Upper lobe of left lung (tissue), 6 donors: ENCODE measurements at regions not wholly inside any gene's neighbourhood (a gene's known extent, or its start where the extent isn't known, plus 50 kb on each side); places are given as distances from the start of the nearest gene placed in this dataset.

Experiments used
- ATAC-seq, 2 donors: fragments of 200-7000 bp; cut with Tn5 transposase; one replicate each; pipeline ENCODE4 v1.9.1; 2022; ENCODE audit warnings: mild to moderate bottlenecking in 2 of 2, moderate library complexity in 2 of 2; ENCODE audit not compliant: low FRiP score in 2 of 2
- DNase-seq, 2 donors: peaks; one replicate each; pipeline ENCODE4 v3.0.0-alpha.2; 2019 to 2020
- H3K27ac ChIP-seq, 4 donors: fragments of 200-600 bp; sonication (generic); one replicate each; pipeline ENCODE4 v1.5.1; 2016 to 2019
- H3K27me3 ChIP-seq, 4 donors: fragments of 200-600 bp; sonication (generic); one replicate each; pipeline ENCODE4 v1.5.1; 2017 to 2019
- H3K36me3 ChIP-seq, 4 donors: fragments of 200-600 bp; sonication (generic); one replicate each; pipeline ENCODE4 v1.5.1; 2016 to 2019
- H3K4me1 ChIP-seq, 4 donors: fragments of 200-600 bp; sonication (generic); one replicate each; pipeline ENCODE4 v1.5.1; 2018 to 2019
- H3K4me3 ChIP-seq, 4 donors: fragments of 200-600 bp; sonication (generic); one replicate each; pipeline ENCODE4 v1.5.1; 2017 to 2019; ENCODE audit warnings: mild to moderate bottlenecking in 2 of 4, moderate library complexity in 1 of 4
- H3K9me3 ChIP-seq, 4 donors: fragments of 200-600 bp; sonication (generic); one replicate each; pipeline ENCODE4 v1.5.1; 2018 to 2019
- CTCF ChIP-seq, 6 experiments: fragments of 450-650 bp in 4 of 6; fragments of 200-600 bp in 2 of 6; sonication (generic) in 2 of 6; IDR thresholded peaks; one replicate each; pipeline ENCODE4 v1.5.1; 2016 to 2019; ENCODE audit warnings: antibody characterized with exemption in 6 of 6
- EP300 ChIP-seq, 4 donors: sonication (generic); formaldehyde crosslinking; IDR thresholded peaks; one replicate each; pipeline ENCODE4 v1.5.1; 2017; ENCODE audit warnings: antibody characterized with exemption in 4 of 4, control low read depth in 2 of 4
- POLR2A ChIP-seq, 4 donors: fragments of 450-650 bp; IDR thresholded peaks; one replicate each; pipeline ENCODE4 v1.5.1; 2016 to 2017; ENCODE audit warnings: antibody characterized with exemption in 4 of 4, mild to moderate bottlenecking in 2 of 4
- POLR2AphosphoS5 ChIP-seq, 2 donors: sonication (generic); formaldehyde crosslinking; IDR thresholded peaks; one replicate each; pipeline ENCODE4 v1.5.1; 2017; ENCODE audit warnings: antibody characterized with exemption in 2 of 2
- WGBS, 2 donors: methylation state at CpG; one replicate each; pipeline ENCODE4 v1.1.5; 2017 to 2018; 5-methylcytosine and 5-hydroxymethylcytosine counted together
- donor health status: DM: no; HTN: no; CAD: no; lungs with moderate emphysema.
- donor health status: DM: no; HTN: yes; CAD: no; lungs with severe emphysema.

- TF ChIP-seq CTCF (IDR thresholded peaks at IDR 0.05) (no peak), POLR2AphosphoS5 (IDR thresholded peaks at IDR 0.05) (no peak), EP300 (IDR thresholded peaks at IDR 0.05) (no peak), POLR2A (IDR thresholded peaks at IDR 0.05) (no peak)
- H3K27ac ChIP-seq, result no peak overlapping the region
- H3K4me1 ChIP-seq, result no peaks in the 10 kb centered on the region
- 82 to 91% methylated on average over 2 of the region's 2 CpGs for WGBS, 2 donors
- H3K9me3 ChIP-seq, result peaks cover 0 to 7% (median 7%) of the 10 kb centered on the region in 4 donors
- DNase-seq, result no peak
- H3K27me3 ChIP-seq, result no peaks in the 10 kb centered on the region
- no peaks in the 10 kb centered on the region for H3K36me3 ChIP-seq
- no peak for ATAC-seq
- H3K4me3 ChIP-seq, result no peak overlapping the region
Observed at GRCh38 chr5:6125781-6126180, 252.6 kb downstream of the MED10 start.

- Histone ChIP-seq H3K4me3 (no peak overlapping the region), H3K36me3 (no peaks in the 10 kb centered on the region), H3K27ac (no peak overlapping the region), H3K9me3 (peaks cover 0 to 3% (median 2%) of the 10 kb centered on the region in 4 donors), H3K4me1 (no peaks in the 10 kb centered on the region), H3K27me3 (no peaks in the 10 kb centered on the region)
- TF ChIP-seq POLR2AphosphoS5 (IDR thresholded peaks at IDR 0.05) (no peak), CTCF (IDR thresholded peaks at IDR 0.05) (no peak), EP300 (IDR thresholded peaks at IDR 0.05) (no peak), POLR2A (IDR thresholded peaks at IDR 0.05) (no peak)
- DNase-seq (no peak), ATAC-seq (no peak)
- 81 to 90% methylated on average over 4 of the region's 4 CpGs for WGBS, 2 donors
Observed at GRCh38 chr5:6118691-6119090, 259.7 kb downstream of the MED10 start.

- H3K9me3 ChIP-seq, result no peaks in the 10 kb centered on the region
- ATAC-seq, result no peak
- 35 to 47% methylated on average over 1 of the region's 1 CpG for WGBS, 2 donors
Observed at GRCh38 chr5:6117212-6117611, 261.1 kb downstream of the MED10 start.

GRCh38 chr5:6115852-6116251 is 262.5 kb downstream of the MED10 start:
- no peak for DNase-seq
- H3K27ac ChIP-seq, result no peak overlapping the region
- TF ChIP-seq POLR2A (IDR thresholded peaks at IDR 0.05), result no peak
- no peak for TF ChIP-seq CTCF (IDR thresholded peaks at IDR 0.05)
- TF ChIP-seq POLR2AphosphoS5 (IDR thresholded peaks at IDR 0.05), result no peak
- TF ChIP-seq EP300 (IDR thresholded peaks at IDR 0.05), result no peak
- no peak for ATAC-seq
- H3K36me3 ChIP-seq, result no peaks in the 10 kb centered on the region
- H3K27me3 ChIP-seq, result no peaks in the 10 kb centered on the region
- 93 to 97% methylated on average over 4 of the region's 4 CpGs for WGBS, 2 donors
- no peak overlapping the region for H3K4me3 ChIP-seq
- H3K4me1 ChIP-seq, result no peaks in the 10 kb centered on the region
- H3K9me3 ChIP-seq, result no peaks in the 10 kb centered on the region

More at GRCh38 chr5:6117212-6117611, 261.1 kb downstream of the MED10 start:
- H3K27me3 ChIP-seq, result no peaks in the 10 kb centered on the region
- no peak overlapping the region for H3K4me3 ChIP-seq
- TF ChIP-seq CTCF (IDR thresholded peaks at IDR 0.05), result no peak
- no peak for TF ChIP-seq POLR2A (IDR thresholded peaks at IDR 0.05)
- TF ChIP-seq POLR2AphosphoS5 (IDR thresholded peaks at IDR 0.05), result no peak
- TF ChIP-seq EP300 (IDR thresholded peaks at IDR 0.05), result no peak
- DNase-seq, result no peak
- no peak overlapping the region for H3K27ac ChIP-seq
- H3K4me1 ChIP-seq, result no peaks in the 10 kb centered on the region
- no peaks in the 10 kb centered on the region for H3K36me3 ChIP-seq

- no peak for DNase-seq
- Histone ChIP-seq H3K27ac (no peak overlapping the region), H3K9me3 (no peaks in the 10 kb centered on the region), H3K4me3 (no peak overlapping the region), H3K36me3 (no peaks in the 10 kb centered on the region), H3K27me3 (no peaks in the 10 kb centered on the region), H3K4me1 (no peaks in the 10 kb centered on the region)
- ATAC-seq, result no peak
- no peak for TF ChIP-seq POLR2A (IDR thresholded peaks at IDR 0.05)
- no peak for TF ChIP-seq EP300 (IDR thresholded peaks at IDR 0.05)
- TF ChIP-seq POLR2AphosphoS5 (IDR thresholded peaks at IDR 0.05), result no peak
- no peak for TF ChIP-seq CTCF (IDR thresholded peaks at IDR 0.05)
Observed at GRCh38 chr5:6112538-6112937, 265.8 kb downstream of the MED10 start.
